CD4-positive, alpha-beta T cell treated with Interleukin-10 for 1 hour (primary cell): ENCODE measurements at regions not wholly inside any gene's neighbourhood (a gene's known extent, or its start where the extent isn't known, plus 50 kb on each side); places are given as distances from the start of the nearest gene placed in this dataset.
"Not testable (repeated sequence)": the region's sequence is repeated elsewhere in the genome, so short reads cannot be mapped to it uniquely, and the experiment has no call there.

Source experiments
- DNase-seq: peaks from one replicate; pipeline ENCODE4 v3.0.0-alpha.2; 2020

GRCh38 chr5:164224236-164224635, 718.8 kb downstream of the MAT2B start:
- DNase-seq: no peak

GRCh38 chr5:164224772-164225171, 719.4 kb downstream of the MAT2B start:
- no peak for DNase-seq

GRCh38 chr5:164230341-164230740, 724.9 kb downstream of the MAT2B start:
- DNase-seq: no peak

- no peak for DNase-seq
Observed at GRCh38 chr5:164233791-164234190, 728.4 kb downstream of the MAT2B start.

GRCh38 chr5:164234321-164234720, 728.9 kb downstream of the MAT2B start:
- DNase-seq: no peak

GRCh38 chr5:164235300-164235891, 730.0 kb downstream of the MAT2B start:
- no peak for DNase-seq

GRCh38 chr5:164237486-164237885, 732.1 kb downstream of the MAT2B start:
- no peak for DNase-seq

GRCh38 chr5:164251781-164252180, 746.4 kb downstream of the MAT2B start:
- not testable (repeated sequence) for DNase-seq

- DNase-seq: no peak
Observed at GRCh38 chr5:164253764-164254163, 748.3 kb downstream of the MAT2B start.

- DNase-seq: no peak
Observed at GRCh38 chr5:164255598-164256213, 750.3 kb downstream of the MAT2B start.

GRCh38 chr5:164256351-164256750, 750.9 kb downstream of the MAT2B start:
- no peak for DNase-seq

GRCh38 chr5:164256954-164257353, 751.5 kb downstream of the MAT2B start:
- DNase-seq: no peak

- no peak for DNase-seq
Observed at GRCh38 chr5:164265566-164265965, 760.1 kb downstream of the MAT2B start.

GRCh38 chr5:164266571-164266970, 761.2 kb downstream of the MAT2B start:
- DNase-seq: no peak

GRCh38 chr5:164277720-164278119, 772.3 kb downstream of the MAT2B start:
- DNase-seq: no peak

GRCh38 chr5:164289526-164289925, 784.1 kb downstream of the MAT2B start:
- DNase-seq: no peak

- no peak for DNase-seq
Observed at GRCh38 chr5:164296603-164297080, 791.2 kb downstream of the MAT2B start.

- DNase-seq: no peak
Observed at GRCh38 chr5:164298165-164298564, 792.7 kb downstream of the MAT2B start.

- no peak for DNase-seq
Observed at GRCh38 chr5:164300295-164300694, 794.9 kb downstream of the MAT2B start.

GRCh38 chr5:164301136-164301535, 795.7 kb downstream of the MAT2B start:
- DNase-seq: no peak

GRCh38 chr5:164301708-164302107, 796.3 kb downstream of the MAT2B start:
- DNase-seq: no peak

GRCh38 chr5:164302533-164303235, 797.3 kb downstream of the MAT2B start:
- DNase-seq: no peak

GRCh38 chr5:164303646-164304215, 798.3 kb downstream of the MAT2B start:
- no peak for DNase-seq

- no peak for DNase-seq
Observed at GRCh38 chr5:164306662-164307061, 801.2 kb downstream of the MAT2B start.
